Testis (tissue), 2 donors: ENCODE measurements at regions not wholly inside any gene's neighbourhood (a gene's known extent, or its start where the extent isn't known, plus 50 kb on each side); places are given as distances from the start of the nearest gene placed in this dataset.

ENCODE experiments used
- DNase-seq: peaks from one replicate; pipeline ENCODE4 v3.0.0-alpha.2; 2019
- H3K27ac ChIP-seq, 2 donors: fragments of 200-600 bp; sonication (generic); one replicate each; pipeline ENCODE4 v1.5.1; 2019
- H3K27me3 ChIP-seq: fragments of 200-600 bp; sonication (generic); one replicate; pipeline ENCODE4 v1.5.1; 2019
- H3K36me3 ChIP-seq: fragments of 200-600 bp; sonication (generic); one replicate; pipeline ENCODE4 v1.5.1; 2017; ENCODE audit warnings: low read depth; ENCODE audit errors: missing control alignments
- H3K4me1 ChIP-seq: fragments of 200-600 bp; sonication (generic); one replicate; pipeline ENCODE4 v1.5.1; 2019
- H3K4me3 ChIP-seq, 2 donors: fragments of 200-600 bp; sonication (generic); one replicate each; pipeline ENCODE4 v1.5.1; 2017 to 2019
- H3K9me3 ChIP-seq: fragments of 200-600 bp; sonication (generic); one replicate; pipeline ENCODE4 v1.5.1; 2017
- POLR2A ChIP-seq: fragments of 450-650 bp; IDR thresholded peaks from one replicate; pipeline ENCODE4 v1.6.1; 2017; ENCODE audit warnings: antibody characterized with exemption, mild to moderate bottlenecking, moderate library complexity
- WGBS, 2 donors: methylation state at CpG; one replicate each; pipeline ENCODE4 v1.1.5; 2018; 5-methylcytosine and 5-hydroxymethylcytosine counted together
- intact Hi-C: fragments of 100-400 bp; cut with DNase I; formaldehyde crosslinking; loops from one replicate; pipeline ENCODE4 v1.15.1; 2023; ENCODE audit warnings: low total_unique reads
- TF ChIP-seq, protein P1 (sequence below), 3 experiments: fragments of 450-650 bp in 2 of 3; fragments of 200-600 bp in 1 of 3; sonication (generic) in 1 of 3; IDR thresholded peaks; one replicate each; pipeline ENCODE4 v1.5.1; 2016 to 2019; ENCODE audit warnings: antibody characterized with exemption in 3 of 3, mild to moderate bottlenecking in 2 of 3, moderate library complexity in 1 of 3

DNA sequence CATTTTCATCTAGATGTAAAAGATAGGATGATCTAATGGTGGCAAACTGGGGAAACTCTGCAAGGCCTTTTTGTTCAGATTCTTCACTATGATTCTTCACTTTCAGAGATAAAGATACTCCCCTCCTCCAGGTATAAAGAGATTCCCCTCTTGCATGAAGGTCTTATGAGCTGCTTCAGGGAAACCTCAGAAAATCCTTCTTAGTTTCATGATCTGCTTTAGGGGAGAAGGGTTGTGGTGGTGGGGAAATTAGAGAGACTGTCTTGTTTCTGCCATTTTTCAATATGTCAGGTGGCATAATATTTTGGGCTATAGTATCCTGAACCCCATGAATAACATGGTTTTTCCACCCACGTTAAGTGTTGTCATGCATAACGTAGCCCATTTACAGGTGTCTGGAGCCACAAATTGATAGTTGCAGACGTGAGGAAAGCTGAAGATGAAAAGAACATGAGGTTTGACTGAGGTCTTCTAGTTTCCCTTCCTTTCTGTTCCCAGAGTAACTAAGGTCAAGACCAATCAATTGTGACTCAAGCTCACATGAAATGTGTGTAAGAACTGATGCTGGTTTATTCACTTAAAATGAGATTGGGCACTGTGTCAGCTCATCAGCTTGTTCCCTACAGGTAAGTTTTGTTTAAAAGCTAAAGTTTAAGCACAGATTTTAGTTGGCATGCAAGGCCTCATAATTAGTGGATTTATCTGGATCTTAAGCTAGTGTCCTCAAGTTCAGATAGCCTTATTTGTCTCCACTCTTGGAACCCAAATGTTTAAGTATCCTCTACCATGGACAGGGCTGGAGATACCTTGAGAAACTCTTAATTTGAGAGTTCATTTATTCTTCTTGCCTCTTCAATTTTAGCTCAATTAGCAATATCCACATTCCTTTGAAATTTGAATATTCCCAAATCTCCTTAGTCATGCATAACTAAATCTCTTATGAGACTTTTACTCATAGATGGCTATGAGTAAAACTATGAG is 304.5 kb upstream of the FANCL start:
- no peaks in the 10 kb centered on the region for H3K4me1 ChIP-seq
- H3K4me3 ChIP-seq, result no peak overlapping the region
- 91 to 94% methylated on average over 3 of the region's 3 CpGs for WGBS, 2 donors
- TF ChIP-seq, protein P1, sequence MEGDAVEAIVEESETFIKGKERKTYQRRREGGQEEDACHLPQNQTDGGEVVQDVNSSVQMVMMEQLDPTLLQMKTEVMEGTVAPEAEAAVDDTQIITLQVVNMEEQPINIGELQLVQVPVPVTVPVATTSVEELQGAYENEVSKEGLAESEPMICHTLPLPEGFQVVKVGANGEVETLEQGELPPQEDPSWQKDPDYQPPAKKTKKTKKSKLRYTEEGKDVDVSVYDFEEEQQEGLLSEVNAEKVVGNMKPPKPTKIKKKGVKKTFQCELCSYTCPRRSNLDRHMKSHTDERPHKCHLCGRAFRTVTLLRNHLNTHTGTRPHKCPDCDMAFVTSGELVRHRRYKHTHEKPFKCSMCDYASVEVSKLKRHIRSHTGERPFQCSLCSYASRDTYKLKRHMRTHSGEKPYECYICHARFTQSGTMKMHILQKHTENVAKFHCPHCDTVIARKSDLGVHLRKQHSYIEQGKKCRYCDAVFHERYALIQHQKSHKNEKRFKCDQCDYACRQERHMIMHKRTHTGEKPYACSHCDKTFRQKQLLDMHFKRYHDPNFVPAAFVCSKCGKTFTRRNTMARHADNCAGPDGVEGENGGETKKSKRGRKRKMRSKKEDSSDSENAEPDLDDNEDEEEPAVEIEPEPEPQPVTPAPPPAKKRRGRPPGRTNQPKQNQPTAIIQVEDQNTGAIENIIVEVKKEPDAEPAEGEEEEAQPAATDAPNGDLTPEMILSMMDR (IDR thresholded peaks at IDR 0.05), result no peak
- TF ChIP-seq POLR2A, result no peak
- DNase-seq, result no peak
- H3K9me3 ChIP-seq, result no peaks in the 10 kb centered on the region
- intact Hi-C loops, result no loop called here
- no peaks in the 10 kb centered on the region for H3K27me3 ChIP-seq
- H3K27ac ChIP-seq, result no peak overlapping the region
- no peaks in the 10 kb centered on the region for H3K36me3 ChIP-seq

GRCh38 chr2:58543442-58543841 is 302.3 kb upstream of the FANCL start:
- TF ChIP-seq POLR2A, result no peak
- TF ChIP-seq, protein P1 (IDR thresholded peaks at IDR 0.05), result no peak
- Histone ChIP-seq H3K4me3 (no peak overlapping the region), H3K27me3 (no peaks in the 10 kb centered on the region), H3K27ac (no peak overlapping the region), H3K36me3 (no peaks in the 10 kb centered on the region), H3K9me3 (no peaks in the 10 kb centered on the region), H3K4me1 (no peaks in the 10 kb centered on the region)
- 75 to 76% methylated on average over 3 of the region's 3 CpGs for WGBS, 2 donors
- intact Hi-C loops, result no loop called here
- no peak for DNase-seq

DNA sequence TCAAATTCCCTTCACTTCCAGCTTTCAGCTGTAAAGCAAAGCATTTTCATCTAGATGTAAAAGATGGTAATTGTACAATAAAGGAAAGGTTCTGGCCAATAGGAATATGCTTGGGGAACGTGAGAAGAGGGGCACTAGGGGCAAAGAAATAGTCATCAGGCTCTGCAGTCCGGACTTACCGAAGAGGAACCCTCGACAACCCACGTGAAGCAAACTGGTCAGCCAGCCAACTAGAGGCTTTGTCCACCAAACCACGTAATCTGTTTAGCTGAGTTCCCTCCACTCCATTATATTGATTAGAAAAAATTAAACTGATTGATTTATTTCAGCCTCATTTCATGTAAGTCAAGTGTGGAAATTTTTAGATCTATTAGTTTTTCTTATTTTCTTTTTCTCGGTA is 300.4 kb upstream of the FANCL start:
- H3K9me3 ChIP-seq, result no peaks in the 10 kb centered on the region
- no peaks in the 10 kb centered on the region for H3K36me3 ChIP-seq
- no peaks in the 10 kb centered on the region for H3K4me1 ChIP-seq
- 65 to 82% methylated on average over 7 of the region's 7 CpGs for WGBS, 2 donors
- intact Hi-C loops, result no loop called here
- TF ChIP-seq, protein P1 (IDR thresholded peaks at IDR 0.05), result no peak
- TF ChIP-seq POLR2A, result no peak
- no peak for DNase-seq
- no peaks in the 10 kb centered on the region for H3K27me3 ChIP-seq
- no peak overlapping the region for H3K4me3 ChIP-seq
- H3K27ac ChIP-seq, result no peak overlapping the region

- Histone ChIP-seq H3K4me1 (no peaks in the 10 kb centered on the region), H3K36me3 (no peaks in the 10 kb centered on the region), H3K9me3 (no peaks in the 10 kb centered on the region), H3K27me3 (no peaks in the 10 kb centered on the region), H3K27ac (no peak overlapping the region), H3K4me3 (no peak overlapping the region)
- 68 to 76% methylated on average over 4 of the region's 4 CpGs for WGBS, 2 donors
- intact Hi-C loops, result no loop called here
- DNase-seq, result no peak
- TF ChIP-seq POLR2A, result no peak
- TF ChIP-seq, protein P1 (IDR thresholded peaks at IDR 0.05), result no peak
Observed at GRCh38 chr2:58540681-58541080, 299.6 kb upstream of the FANCL start.

DNA sequence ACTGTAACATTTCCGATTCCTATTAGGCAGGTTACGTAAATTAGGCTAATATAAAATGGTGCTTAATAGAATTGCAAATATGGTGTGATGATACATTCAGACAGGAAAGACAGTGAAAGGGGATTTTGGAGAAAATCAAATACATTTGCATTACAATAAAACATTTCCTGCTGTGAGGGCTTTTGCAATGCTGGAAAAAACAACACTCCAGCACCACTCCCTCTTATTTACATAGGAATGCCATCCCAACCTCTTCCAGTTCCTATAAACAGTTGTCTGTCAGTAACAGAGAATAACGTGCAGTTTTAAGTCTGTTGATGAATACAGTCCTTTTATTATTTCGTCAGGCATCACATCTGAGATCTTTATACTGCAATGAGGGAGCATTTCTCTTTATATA is 298.8 kb upstream of the FANCL start:
- intact Hi-C loops, result no loop called here
- no peak for TF ChIP-seq POLR2A
- TF ChIP-seq, protein P1 (IDR thresholded peaks at IDR 0.05), result no peak
- Histone ChIP-seq H3K27ac (no peak overlapping the region), H3K4me1 (no peaks in the 10 kb centered on the region), H3K4me3 (no peak overlapping the region), H3K36me3 (no peaks in the 10 kb centered on the region), H3K27me3 (no peaks in the 10 kb centered on the region), H3K9me3 (no peaks in the 10 kb centered on the region)
- 64 to 69% methylated on average over 4 of the region's 4 CpGs for WGBS, 2 donors
- DNase-seq, result no peak
